Activated CD8-positive, alpha-beta T cell treated with anti-CD3 and anti-CD28 coated beads for 36 hours (primary cell): ENCODE measurements at regions not wholly inside any gene's neighbourhood (a gene's known extent, or its start where the extent isn't known, plus 50 kb on each side); places are given as distances from the start of the nearest gene placed in this dataset.

Source experiments
- ATAC-seq: fragments of 200-7000 bp; cut with Tn5 transposase; one replicate; pipeline ENCODE4 v1.10.0; 2021; ENCODE audit warnings: mild to moderate bottlenecking, moderate library complexity
- CTCF ChIA-PET: fragments of 350-600 bp; sonication (Branson Sonifier 250); formaldehyde crosslinking; loops from one replicate; lab custom pipeline; 2021; ENCODE audit warnings: antibody characterized with exemption; lab: Charles Lee
- POLR2A ChIA-PET: fragments of 350-600 bp; sonication (Branson Sonifier 250); formaldehyde crosslinking; loops from one replicate; lab custom pipeline; 2021; ENCODE audit warnings: antibody characterized with exemption; lab: Charles Lee
- DNase-seq: peaks from one replicate; pipeline ENCODE4 v3.0.0-alpha.2; 2020
- H3K27ac Mint-ChIP-seq: one replicate; pipeline ENCODE4 v1.8.0; 2021; ENCODE audit warnings: mild to moderate bottlenecking, mixed read lengths
- H3K27me3 Mint-ChIP-seq: one replicate; pipeline ENCODE4 v1.8.0; 2021; ENCODE audit warnings: mixed read lengths
- H3K36me3 Mint-ChIP-seq: one replicate; pipeline ENCODE4 v1.8.0; 2021; ENCODE audit warnings: low read depth, mixed read lengths
- H3K4me1 Mint-ChIP-seq: one replicate; pipeline ENCODE4 v1.8.0; 2021; ENCODE audit warnings: low read depth, mixed read lengths
- H3K4me3 Mint-ChIP-seq: one replicate; pipeline ENCODE4 v1.8.0; 2021; ENCODE audit warnings: mild to moderate bottlenecking, moderate library complexity, mixed read lengths
- H3K9me3 Mint-ChIP-seq: one replicate; pipeline ENCODE4 v1.8.0; 2021; ENCODE audit warnings: mixed read lengths
- intact Hi-C: fragments of 100-400 bp; cut with micrococcal nuclease; formaldehyde crosslinking; loops from one replicate; pipeline ENCODE4 v1.10.0; 2022
- TF ChIP-seq, protein P1 (sequence below): fragments of 200-600 bp; IDR thresholded peaks from one replicate; pipeline ENCODE4 v1.8.0; 2022; ENCODE audit warnings: antibody characterized with exemption, mild to moderate bottlenecking

DNA sequence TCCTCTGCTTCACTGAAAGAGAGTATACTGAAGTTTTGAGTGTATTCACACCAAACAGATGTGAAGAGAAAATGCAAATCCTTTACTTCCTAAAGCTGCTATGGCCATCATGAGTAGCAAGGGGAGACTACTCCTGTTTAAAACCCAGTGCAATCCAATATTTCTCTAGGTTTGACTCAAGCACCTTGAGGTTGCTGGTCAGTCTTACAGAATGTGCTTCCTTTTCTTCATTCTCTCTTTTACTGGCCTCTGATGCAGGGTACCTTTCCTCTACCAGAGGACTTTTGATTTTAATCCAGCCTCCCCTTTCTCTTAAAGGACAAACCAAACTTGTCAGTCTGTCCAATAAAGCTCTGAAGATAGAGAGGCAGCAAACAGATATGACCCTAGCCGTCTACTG lies 98.1 kb upstream of the TLE4 start:
- no peaks in the 10 kb centered on the region for H3K9me3 Mint-ChIP-seq
- no peak overlapping the region for H3K27ac Mint-ChIP-seq
- CTCF ChIA-PET = no interaction called here
- intact Hi-C loops = loop anchor here (10.0 kb wide), 1 partner anchor 471 kb away; no protein-coding TSS in a partner anchor
- no peaks in the 10 kb centered on the region for H3K36me3 Mint-ChIP-seq
- DNase-seq (no peak), ATAC-seq (no peak)
- no peak overlapping the region for H3K4me3 Mint-ChIP-seq
- TF ChIP-seq, protein P1, sequence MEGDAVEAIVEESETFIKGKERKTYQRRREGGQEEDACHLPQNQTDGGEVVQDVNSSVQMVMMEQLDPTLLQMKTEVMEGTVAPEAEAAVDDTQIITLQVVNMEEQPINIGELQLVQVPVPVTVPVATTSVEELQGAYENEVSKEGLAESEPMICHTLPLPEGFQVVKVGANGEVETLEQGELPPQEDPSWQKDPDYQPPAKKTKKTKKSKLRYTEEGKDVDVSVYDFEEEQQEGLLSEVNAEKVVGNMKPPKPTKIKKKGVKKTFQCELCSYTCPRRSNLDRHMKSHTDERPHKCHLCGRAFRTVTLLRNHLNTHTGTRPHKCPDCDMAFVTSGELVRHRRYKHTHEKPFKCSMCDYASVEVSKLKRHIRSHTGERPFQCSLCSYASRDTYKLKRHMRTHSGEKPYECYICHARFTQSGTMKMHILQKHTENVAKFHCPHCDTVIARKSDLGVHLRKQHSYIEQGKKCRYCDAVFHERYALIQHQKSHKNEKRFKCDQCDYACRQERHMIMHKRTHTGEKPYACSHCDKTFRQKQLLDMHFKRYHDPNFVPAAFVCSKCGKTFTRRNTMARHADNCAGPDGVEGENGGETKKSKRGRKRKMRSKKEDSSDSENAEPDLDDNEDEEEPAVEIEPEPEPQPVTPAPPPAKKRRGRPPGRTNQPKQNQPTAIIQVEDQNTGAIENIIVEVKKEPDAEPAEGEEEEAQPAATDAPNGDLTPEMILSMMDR = no peak
- peaks cover 24% of the 10 kb centered on the region for H3K4me1 Mint-ChIP-seq
- POLR2A ChIA-PET = no interaction called here
- H3K27me3 Mint-ChIP-seq = no peaks in the 10 kb centered on the region

DNA sequence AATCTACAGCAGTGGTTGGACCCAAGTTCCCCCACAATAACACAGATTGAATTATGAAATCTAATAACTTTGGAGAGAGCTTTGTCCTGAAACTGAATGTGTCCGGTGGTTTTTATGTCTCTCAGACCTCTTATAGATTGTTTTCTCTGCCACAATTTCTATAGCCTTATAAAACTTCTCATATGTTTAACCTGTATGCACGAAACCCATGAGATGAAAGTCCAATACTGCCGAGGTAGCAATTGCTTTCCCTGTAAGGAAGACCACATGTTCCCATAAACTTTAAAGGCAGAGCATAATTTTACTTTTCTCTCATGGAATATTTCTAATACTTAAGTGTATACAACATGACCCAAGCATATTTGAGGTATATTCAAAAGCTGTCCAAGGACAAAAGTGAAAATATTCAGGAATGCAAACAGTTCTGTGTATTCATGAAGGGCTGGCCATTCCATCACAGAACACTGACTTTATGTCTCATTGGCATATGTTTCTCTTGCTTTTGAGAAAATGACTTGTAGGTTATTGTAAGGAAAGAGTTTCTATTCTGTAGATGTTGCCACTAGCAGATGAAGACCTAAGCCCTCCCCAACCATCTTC lies 94.4 kb upstream of the TLE4 start:
- ATAC-seq = no peak
- H3K36me3 Mint-ChIP-seq = no peaks in the 10 kb centered on the region
- intact Hi-C loops = loop anchor here (5.0 to 10.0 kb wide), 2 partner anchors 95 to 467 kb away; partner anchors contain the start of gene TLE4
- H3K4me1 Mint-ChIP-seq = peaks cover 16% of the 10 kb centered on the region
- TF ChIP-seq, protein P1 = no peak
- H3K4me3 Mint-ChIP-seq = no peak overlapping the region
- no peak for DNase-seq
- no peak overlapping the region for H3K27ac Mint-ChIP-seq
- ChIA-PET CTCF (no interaction called here), POLR2A (no interaction called here)
- no peaks in the 10 kb centered on the region for H3K27me3 Mint-ChIP-seq
- no peaks in the 10 kb centered on the region for H3K9me3 Mint-ChIP-seq

DNA sequence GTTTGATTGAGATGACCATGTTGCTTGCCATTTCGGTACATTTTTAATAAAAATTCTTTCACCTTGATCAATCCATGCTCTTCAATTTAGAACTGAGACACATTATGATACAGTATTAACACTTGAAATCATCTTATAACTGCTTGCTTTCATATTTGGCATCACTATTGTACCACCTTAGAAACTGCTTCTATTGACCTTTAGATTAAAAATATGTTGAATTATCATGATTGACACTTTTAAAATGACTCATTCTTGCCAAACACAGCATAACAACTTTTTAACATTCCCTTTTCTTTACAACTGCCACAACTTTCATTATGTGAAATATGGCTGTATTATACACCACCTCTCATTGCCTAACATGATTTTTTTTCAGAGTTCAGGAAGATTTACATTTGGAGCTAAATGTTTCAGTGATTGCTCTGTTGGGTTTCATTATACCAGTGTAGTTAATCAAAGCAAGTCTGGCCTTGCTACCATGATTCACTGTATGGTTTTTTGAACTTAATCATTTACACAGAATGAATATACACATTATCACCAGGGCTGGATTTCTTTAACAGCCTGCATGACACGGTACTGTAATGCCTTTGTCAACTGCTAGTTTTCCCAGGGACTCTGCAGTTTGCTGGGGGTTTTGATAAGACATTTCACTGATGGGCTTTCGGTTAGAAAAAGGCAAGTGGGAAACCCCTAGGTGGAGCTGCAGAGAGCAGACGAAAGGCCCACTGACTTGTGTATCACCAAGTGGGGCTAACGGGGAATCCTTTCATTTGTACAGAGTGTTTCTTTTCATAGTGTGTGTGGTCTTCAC lies 93.6 kb upstream of the TLE4 start:
- Mint-ChIP-seq H3K9me3 (no peaks in the 10 kb centered on the region), H3K27me3 (no peaks in the 10 kb centered on the region), H3K27ac (peak overlapping the region; percentile 72), H3K36me3 (no peaks in the 10 kb centered on the region), H3K4me1 (peaks cover 16% of the 10 kb centered on the region), H3K4me3 (no peak overlapping the region)
- intact Hi-C loops = loop anchor here (5.0 to 10.0 kb wide), 2 partner anchors 94 to 467 kb away; partner anchors contain the start of gene TLE4
- ChIA-PET CTCF (interaction anchor here (0.8 to 1.2 kb wide), 4 partner anchors 9 to 72 kb away, joined by 3 to 5 read pairs (median 3); no protein-coding TSS in a partner anchor), POLR2A (no interaction called here)
- DNase-seq (peak; percentile 61), ATAC-seq (peak; percentile 89)
- TF ChIP-seq, protein P1 = peak; percentile 52

GRCh38 chr9:79480639-79481038 lies 91.1 kb upstream of the TLE4 start:
- TF ChIP-seq, protein P1 = no peak

More at GRCh38 chr9:79480639-79481038, 91.1 kb upstream of the TLE4 start:
- H3K27me3 Mint-ChIP-seq = no peaks in the 10 kb centered on the region
- DNase-seq = no peak
- no peaks in the 10 kb centered on the region for H3K9me3 Mint-ChIP-seq
- POLR2A ChIA-PET = interaction anchor here (0.7 to 1.1 kb wide), 2 partner anchors 190 to 197 kb away, joined by 3 to 4 read pairs; no protein-coding TSS in a partner anchor
- ATAC-seq = no peak
- CTCF ChIA-PET = interaction anchor here (1.0 kb wide), 1 partner anchor 81 kb away, joined by 4 read pairs; no protein-coding TSS in a partner anchor
- no peaks in the 10 kb centered on the region for H3K36me3 Mint-ChIP-seq
- H3K4me3 Mint-ChIP-seq = no peak overlapping the region
- no peak overlapping the region for H3K27ac Mint-ChIP-seq
- intact Hi-C loops = no loop called here
- peaks cover 16% of the 10 kb centered on the region for H3K4me1 Mint-ChIP-seq
